GM19035 (cell line): ENCODE measurements at regions not wholly inside any gene's neighbourhood (a gene's known extent, or its start where the extent isn't known, plus 50 kb on each side); places are given as distances from the start of the nearest gene placed in this dataset.

Source experiments
- ATAC-seq: cut with Tn5 transposase; IDR thresholded peaks from one replicate; pipeline ENCODE4 v1.9.1; 2021; ENCODE audit not compliant: unreplicated experiment

- ATAC-seq = no peak
These were observed 174.0 kb upstream of the ZNF618 start for GRCh38 chr9:113701774-113702755.

GRCh38 chr9:113705306-113705927 is 170.7 kb upstream of the ZNF618 start:
- ATAC-seq = no peak

- no peak for ATAC-seq
These were observed 170.1 kb upstream of the ZNF618 start for GRCh38 chr9:113705928-113706519.

GRCh38 chr9:113707953-113708695 is 168.0 kb upstream of the ZNF618 start:
- no peak for ATAC-seq

- ATAC-seq = no peak
These were observed 167.0 kb upstream of the ZNF618 start for GRCh38 chr9:113708821-113709713.

DNA sequence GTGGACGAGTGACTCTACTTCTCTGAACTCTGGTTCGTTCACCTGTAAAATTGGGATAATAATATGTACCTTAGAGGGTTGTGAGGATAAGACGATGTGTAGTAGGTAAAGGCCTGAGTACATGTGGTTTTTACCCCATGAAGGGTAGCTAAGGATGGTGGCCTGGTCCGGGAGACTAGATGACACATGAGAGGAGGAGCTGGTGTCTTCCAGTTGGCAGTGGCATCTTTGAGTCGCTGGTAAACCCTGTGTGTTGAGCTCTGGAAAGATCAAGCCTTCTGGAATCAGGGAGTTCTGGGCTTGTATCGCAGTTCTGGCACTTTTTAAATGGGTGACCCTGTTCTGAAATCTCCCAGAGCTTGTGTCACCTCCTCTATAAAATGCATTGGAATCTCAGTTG is 166.4 kb upstream of the ZNF618 start:
- no peak for ATAC-seq

DNA sequence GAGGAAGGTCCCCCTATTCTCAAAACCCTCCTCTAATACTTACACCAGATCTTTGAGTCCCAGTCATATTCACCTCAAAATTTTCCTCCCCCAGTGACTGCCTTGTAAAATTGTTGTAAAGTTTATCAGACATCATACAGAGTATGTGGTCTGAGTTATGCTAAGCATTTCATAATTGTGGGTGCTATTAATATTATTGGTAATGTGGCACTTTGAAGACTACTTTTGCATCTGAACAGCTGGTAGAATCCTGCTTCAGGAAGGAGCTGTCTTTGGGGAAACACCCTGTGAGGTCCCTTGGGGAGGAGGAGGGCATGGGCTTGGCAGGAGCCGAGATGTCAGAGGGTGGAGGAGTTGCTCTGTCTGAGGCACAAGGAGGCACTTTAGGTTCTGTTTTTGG is 164.9 kb upstream of the ZNF618 start:
- ATAC-seq = no peak

DNA sequence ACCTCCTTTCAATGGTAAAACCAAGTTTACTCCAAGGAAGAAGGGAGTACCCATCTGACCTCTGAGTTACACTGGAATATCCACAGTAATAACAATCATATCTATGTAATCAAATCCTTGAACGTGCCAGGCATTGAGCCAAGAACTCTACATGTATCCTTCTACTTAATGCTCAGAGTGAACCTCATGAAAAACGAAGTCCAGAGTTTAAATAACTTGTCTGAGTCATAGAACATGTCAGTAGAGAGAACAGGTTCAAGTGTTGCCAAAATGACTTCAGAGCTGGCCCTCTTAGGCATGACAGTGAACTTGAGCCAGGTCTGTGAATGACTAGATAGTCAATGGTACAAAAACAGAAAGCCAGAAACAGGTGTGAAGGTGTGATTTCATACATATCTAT is 164.1 kb upstream of the ZNF618 start:
- no peak for ATAC-seq

DNA sequence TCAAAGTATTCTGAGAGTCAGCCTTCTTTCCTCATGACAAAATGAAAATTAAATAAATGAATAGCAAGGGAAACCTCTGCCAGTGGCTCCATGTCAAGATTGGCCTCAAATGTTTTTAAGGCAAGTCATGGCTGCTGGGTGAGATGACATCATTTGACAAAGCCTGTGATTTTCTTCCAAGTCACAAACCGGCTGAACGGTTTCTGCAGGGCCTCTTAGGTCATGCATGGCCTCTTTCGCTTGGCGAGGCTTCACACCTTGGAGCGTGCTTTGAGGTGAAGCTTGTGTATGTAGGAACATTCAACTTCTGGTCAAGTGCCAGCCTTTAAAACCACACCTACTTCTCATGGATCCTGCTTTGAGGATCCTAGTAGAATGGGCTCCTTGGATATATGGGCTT is 161.0 kb upstream of the ZNF618 start:
- ATAC-seq = no peak

GRCh38 chr9:113719919-113720318 is 156.2 kb upstream of the ZNF618 start:
- ATAC-seq = no peak

DNA sequence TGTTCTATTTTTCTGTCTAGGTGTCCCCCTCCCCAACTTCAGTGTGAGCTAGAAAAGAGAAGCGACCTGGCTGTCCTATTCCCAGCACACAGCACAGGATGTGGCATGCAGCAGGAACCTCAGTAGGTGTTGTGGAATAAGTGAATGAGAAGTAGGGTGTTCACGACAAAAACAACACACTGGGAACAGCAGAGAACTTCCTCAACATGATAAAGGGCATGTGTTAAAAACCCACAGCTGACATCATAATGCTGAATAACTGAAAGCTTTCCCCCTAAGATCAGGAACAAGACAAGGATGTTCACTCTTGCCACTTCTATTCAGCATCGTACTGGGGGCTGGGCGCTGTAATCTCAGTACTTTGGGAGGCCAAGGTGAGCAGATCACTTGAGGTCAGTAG is 155.6 kb upstream of the ZNF618 start:
- ATAC-seq = no peak

DNA sequence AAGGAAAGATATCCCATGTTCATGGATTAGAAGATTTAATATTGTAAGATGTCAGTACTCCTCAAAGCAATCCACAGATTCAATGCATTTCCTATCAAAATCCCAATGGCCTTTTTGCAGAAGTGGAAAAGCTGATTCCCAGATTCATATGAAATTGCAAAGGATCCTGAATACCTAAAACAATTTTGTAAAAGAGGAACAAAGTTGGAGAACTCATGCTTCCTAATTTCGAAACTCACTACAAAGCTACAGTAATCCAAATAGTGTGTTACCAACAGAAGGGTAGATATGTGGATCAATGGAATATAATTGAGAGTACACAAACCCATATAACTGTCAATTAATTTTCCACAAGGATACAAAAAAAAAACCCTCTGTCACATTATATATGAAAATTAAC is 154.3 kb upstream of the ZNF618 start:
- ATAC-seq = no peak

DNA sequence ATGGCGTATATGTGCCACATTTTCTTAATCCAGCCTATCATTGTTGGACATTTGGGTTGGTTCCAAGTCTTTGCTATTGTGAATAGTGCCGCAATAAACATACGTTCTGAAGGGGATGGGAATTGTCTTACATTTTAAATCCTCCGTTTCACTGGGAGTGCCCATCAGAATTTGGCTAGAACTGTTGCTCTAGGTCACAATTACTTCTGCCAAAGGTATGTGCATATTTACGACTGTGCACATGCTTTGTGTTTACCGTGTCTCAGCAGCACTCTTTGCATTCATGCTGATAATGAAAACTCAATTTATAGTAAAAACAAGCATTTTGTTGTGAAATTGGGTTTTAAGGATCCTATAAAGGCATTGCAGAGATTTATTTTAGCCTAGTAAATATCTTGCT is 151.9 kb upstream of the ZNF618 start:
- ATAC-seq = no peak

GRCh38 chr9:113728989-113729388 is 147.1 kb upstream of the ZNF618 start:
- no peak for ATAC-seq

DNA sequence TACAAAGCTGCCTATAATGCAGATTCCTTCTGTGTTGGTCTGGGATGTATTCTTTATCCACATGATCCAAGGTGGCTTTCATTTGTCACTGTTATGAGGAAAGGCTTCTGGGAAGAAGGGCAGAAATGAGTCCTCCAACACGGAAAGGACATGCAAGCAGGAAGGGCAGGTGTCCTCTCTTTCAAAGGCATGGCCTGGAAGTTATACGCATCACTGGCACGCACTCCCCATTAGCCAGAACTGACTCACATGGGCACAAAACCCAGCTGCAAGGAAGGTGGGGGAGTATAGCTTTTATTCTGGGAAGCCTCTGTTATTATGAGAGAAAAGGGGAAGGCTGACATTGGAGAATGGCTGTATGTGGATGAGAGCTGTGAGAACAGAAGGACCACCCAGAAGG is 141.3 kb upstream of the ZNF618 start:
- ATAC-seq = no peak

DNA sequence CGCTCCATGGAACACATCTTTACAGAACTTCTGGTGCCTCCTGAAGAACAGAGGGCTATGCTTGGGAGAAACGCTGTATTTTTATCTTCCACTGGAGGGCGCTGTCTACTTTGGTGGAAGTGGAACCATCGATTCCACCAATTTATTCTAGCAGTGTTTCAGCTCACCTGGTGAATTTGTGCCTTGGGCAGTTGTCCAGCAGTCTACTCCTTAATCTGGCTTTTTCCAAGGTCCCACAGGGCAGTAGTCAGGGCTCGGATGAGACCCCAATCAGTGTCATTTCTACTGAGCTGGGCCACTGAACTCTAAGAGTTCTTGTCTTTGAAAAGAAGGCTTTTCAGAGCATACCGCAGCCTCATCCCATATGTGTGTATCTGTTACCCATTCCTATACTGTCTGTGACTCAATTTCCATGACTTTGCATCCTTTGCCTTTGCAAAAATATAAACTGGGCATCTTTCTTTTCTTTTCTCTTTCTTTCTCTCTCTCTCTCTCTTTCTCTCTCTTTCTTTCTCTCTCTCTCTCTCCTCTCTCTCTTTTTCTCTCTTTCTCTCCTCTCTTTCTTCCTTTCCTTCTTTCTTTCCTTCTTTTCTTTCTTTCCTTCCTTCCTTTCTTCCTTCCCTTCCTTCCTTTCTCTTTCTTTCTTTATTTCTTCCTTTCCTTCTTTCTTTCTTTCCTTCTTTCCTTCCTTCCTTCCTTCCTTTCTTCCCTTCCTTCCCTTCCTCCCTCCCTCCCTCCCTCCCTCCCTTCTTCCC is 138.4 kb upstream of the ZNF618 start:
- ATAC-seq = no peak

- ATAC-seq = no peak
These were observed 137.6 kb upstream of the ZNF618 start for GRCh38 chr9:113738496-113738892.

GRCh38 chr9:113738893-113739604 is 137.1 kb upstream of the ZNF618 start:
- no peak for ATAC-seq
